Loucy (cell line): ENCODE measurements at regions not wholly inside any gene's neighbourhood (a gene's known extent, or its start where the extent isn't known, plus 50 kb on each side); places are given as distances from the start of the nearest gene placed in this dataset.

Source experiments
- H2AFZ ChIP-seq: fragments of 200-600 bp; sonication (generic); 2 replicates; pipeline ENCODE4 v1.6.0; 2016; ENCODE audit warnings: antibody characterized with exemption, mild to moderate bottlenecking, low read length, moderate library complexity
- H3F3A ChIP-seq: fragments of 200-600 bp; 2 replicates; pipeline ENCODE4 v1.6.0; 2016; ENCODE audit warnings: antibody characterized with exemption, low read depth, mild to moderate bottlenecking
- H3K27me3 ChIP-seq: fragments of 200-600 bp; sonication (generic); 2 replicates; pipeline ENCODE4 v1.6.1; 2014; ENCODE audit warnings: low read length, mild to moderate bottlenecking; ENCODE audit not compliant: insufficient read depth, poor library complexity, severe bottlenecking
- H3K36me3 ChIP-seq: fragments of 200-600 bp; sonication (generic); 2 replicates; pipeline ENCODE4 v1.6.1; 2016; ENCODE audit warnings: low read length; ENCODE audit not compliant: insufficient read depth
- H3K4me1 ChIP-seq: fragments of 200-600 bp; sonication (generic); 2 replicates; pipeline ENCODE4 v1.5.1; 2014; ENCODE audit warnings: low read length, mild to moderate bottlenecking; ENCODE audit not compliant: insufficient read depth, poor library complexity, severe bottlenecking
- H3K4me2 ChIP-seq: fragments of 200-600 bp; sonication (generic); 2 replicates; pipeline ENCODE4 v1.6.0; 2014; ENCODE audit warnings: antibody characterized with exemption, low read length, low read depth, mild to moderate bottlenecking; ENCODE audit not compliant: poor library complexity, severe bottlenecking
- H3K4me3 ChIP-seq: fragments of 200-600 bp; sonication (generic); 2 replicates; pipeline ENCODE4 v1.5.1; 2014; ENCODE audit warnings: low read length, mild to moderate bottlenecking, mixed read lengths; ENCODE audit not compliant: poor library complexity, severe bottlenecking
- H3K79me2 ChIP-seq: fragments of 200-600 bp; sonication (generic); 2 replicates; pipeline ENCODE4 v1.6.1; 2014; ENCODE audit warnings: low read length; ENCODE audit not compliant: insufficient read depth
- H3K9ac ChIP-seq: fragments of 200-600 bp; sonication (generic); 2 replicates; pipeline ENCODE4 v1.6.0; 2014; ENCODE audit warnings: mild to moderate bottlenecking, low read depth, low read length, moderate library complexity; ENCODE audit not compliant: poor library complexity, severe bottlenecking
- H3K9me2 ChIP-seq: fragments of 200-600 bp; sonication (generic); replicated peaks from 2 replicates; pipeline ENCODE4 v1.6.1; 2016; ENCODE audit warnings: low read depth, low read length, mixed read lengths
- H3K9me3 ChIP-seq: fragments of 200-600 bp; sonication (generic); 2 replicates; pipeline ENCODE4 v1.6.1; 2014; ENCODE audit warnings: mild to moderate bottlenecking, antibody characterized with exemption, low read length, low read depth; ENCODE audit not compliant: insufficient read depth
- H4K20me1 ChIP-seq: fragments of 200-600 bp; sonication (generic); 2 replicates; pipeline ENCODE4 v1.6.0; 2014; ENCODE audit warnings: antibody characterized with exemption, low read length, mild to moderate bottlenecking; ENCODE audit not compliant: insufficient read depth, poor library complexity, severe bottlenecking
- CTCF ChIP-seq: fragments of 200-600 bp; sonication (generic); conservative IDR thresholded peaks from 2 replicates; pipeline ENCODE4 v1.5.1; 2014; ENCODE audit warnings: mild to moderate bottlenecking, antibody characterized with exemption, low read length
- EZH2phosphoT487 ChIP-seq: fragments of 200-600 bp; IDR thresholded peaks from 2 replicates; pipeline ENCODE4 v1.6.1; 2018; ENCODE audit warnings: antibody characterized with exemption, mild to moderate bottlenecking, moderate library complexity, borderline replicate concordance

- peak overlapping the region; percentile 34; the same call in 1 of the 2 replicates for H2AFZ ChIP-seq
- peaks cover 29% of the 10 kb centered on the region for H3K4me1 ChIP-seq
- H3K79me2 ChIP-seq = no peaks in the 10 kb centered on the region
- H3K9ac ChIP-seq = peak overlapping the region; percentile 11
- H3K4me2 ChIP-seq = peak overlapping the region; percentile 80
- TF ChIP-seq CTCF (no peak), EZH2phosphoT487 (no peak)
- H3F3A ChIP-seq = no peaks in the 10 kb centered on the region
- H3K4me3 ChIP-seq = peak overlapping the region; percentile 26
- H3K36me3 ChIP-seq = no peaks in the 10 kb centered on the region
- no peaks in the 10 kb centered on the region for H4K20me1 ChIP-seq
- H3K9me2 ChIP-seq = no peaks in the 10 kb centered on the region
- peaks cover 7% of the 10 kb centered on the region; the same call in 1 of the 2 replicates for H3K9me3 ChIP-seq
- H3K27me3 ChIP-seq = no peaks in the 10 kb centered on the region
Measured at GRCh38 chr7:9939176-9939575, 1034.5 kb upstream of the PHF14 start.

DNA sequence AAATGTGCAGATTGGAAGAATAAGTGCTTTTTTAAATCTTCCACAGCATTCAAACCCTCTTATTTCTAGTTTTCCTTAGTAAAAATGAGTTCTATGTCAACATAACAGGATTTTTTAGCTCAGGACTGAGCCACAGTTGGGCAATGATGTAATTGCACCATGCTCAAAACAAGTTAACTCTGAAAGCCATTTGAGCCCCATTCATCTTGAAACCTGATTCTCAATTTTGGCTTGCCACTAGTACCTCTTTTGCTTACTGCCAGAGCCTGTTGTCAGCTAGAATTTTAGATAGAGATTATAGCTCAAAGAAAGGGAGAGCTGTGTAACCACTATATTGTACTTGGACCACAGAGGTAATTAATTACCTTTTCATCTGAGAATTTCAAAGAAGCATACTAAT, 1028.5 kb upstream of the PHF14 start:
- H3K9me3 ChIP-seq = no peaks in the 10 kb centered on the region
- no peak overlapping the region for H3K4me3 ChIP-seq
- no peak overlapping the region for H3K9ac ChIP-seq
- no peaks in the 10 kb centered on the region for H3K79me2 ChIP-seq
- H3K4me2 ChIP-seq = no peak overlapping the region
- H3F3A ChIP-seq = no peaks in the 10 kb centered on the region
- peaks cover 11% of the 10 kb centered on the region for H3K4me1 ChIP-seq
- no peak for TF ChIP-seq CTCF
- TF ChIP-seq EZH2phosphoT487 = no peak
- H3K36me3 ChIP-seq = no peaks in the 10 kb centered on the region
- no peaks in the 10 kb centered on the region for H4K20me1 ChIP-seq
- H3K27me3 ChIP-seq = no peaks in the 10 kb centered on the region
- no peaks in the 10 kb centered on the region for H3K9me2 ChIP-seq
- H2AFZ ChIP-seq = peak overlapping the region; percentile 44; the same call in 1 of the 2 replicates

DNA sequence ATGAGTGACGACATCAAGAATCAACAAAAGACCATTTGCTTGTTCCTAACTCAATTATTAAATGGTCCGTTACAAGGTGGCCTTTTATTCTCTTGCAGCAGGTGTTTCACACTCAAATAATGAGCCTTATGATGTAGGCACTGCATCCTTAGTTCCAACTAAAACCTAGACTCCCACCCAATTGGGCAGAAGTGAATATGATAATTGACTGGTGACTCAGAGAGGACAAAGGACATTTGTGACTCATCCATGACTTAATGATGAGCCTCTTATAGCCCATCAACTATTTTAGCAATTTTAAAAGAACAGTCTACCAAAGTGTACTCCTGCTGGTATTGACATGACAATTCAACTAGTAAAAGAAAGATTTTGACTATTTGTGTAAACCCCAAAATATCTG, 1027.8 kb upstream of the PHF14 start:
- no peaks in the 10 kb centered on the region for H3F3A ChIP-seq
- no peaks in the 10 kb centered on the region for H3K9me3 ChIP-seq
- H3K4me1 ChIP-seq = peaks cover 11% of the 10 kb centered on the region
- H3K4me2 ChIP-seq = no peak overlapping the region
- H3K9me2 ChIP-seq = no peaks in the 10 kb centered on the region
- TF ChIP-seq CTCF = no peak
- TF ChIP-seq EZH2phosphoT487 = no peak
- no peaks in the 10 kb centered on the region for H3K27me3 ChIP-seq
- H3K79me2 ChIP-seq = no peaks in the 10 kb centered on the region
- H3K4me3 ChIP-seq = no peak overlapping the region
- no peak overlapping the region for H2AFZ ChIP-seq
- no peaks in the 10 kb centered on the region for H4K20me1 ChIP-seq
- H3K9ac ChIP-seq = no peak overlapping the region
- H3K36me3 ChIP-seq = no peaks in the 10 kb centered on the region
